SIG-M5 treated with dmso at 0.1 percent for 504 hours (cell line): ENCODE measurements at regions not wholly inside any gene's neighbourhood (a gene's known extent, or its start where the extent isn't known, plus 50 kb on each side); places are given as distances from the start of the nearest gene placed in this dataset.

Experiments used
- DNase-seq: peaks from one replicate; lab custom pipeline; 2025; ENCODE audit not compliant: unreplicated experiment; lab: John Stamatoyannopoulos, UW

- no peak for DNase-seq
These were observed 58.5 kb upstream of the PIK3CG start for GRCh38 chr7:106806556-106806955.

GRCh38 chr7:106807474-106807873 lies 57.6 kb upstream of the PIK3CG start:
- DNase-seq: no peak

- DNase-seq: no peak
These were observed 56.0 kb upstream of the PIK3CG start for GRCh38 chr7:106808967-106809635.

GRCh38 chr7:106811472-106811871 lies 53.6 kb upstream of the PIK3CG start:
- no peak for DNase-seq

DNA sequence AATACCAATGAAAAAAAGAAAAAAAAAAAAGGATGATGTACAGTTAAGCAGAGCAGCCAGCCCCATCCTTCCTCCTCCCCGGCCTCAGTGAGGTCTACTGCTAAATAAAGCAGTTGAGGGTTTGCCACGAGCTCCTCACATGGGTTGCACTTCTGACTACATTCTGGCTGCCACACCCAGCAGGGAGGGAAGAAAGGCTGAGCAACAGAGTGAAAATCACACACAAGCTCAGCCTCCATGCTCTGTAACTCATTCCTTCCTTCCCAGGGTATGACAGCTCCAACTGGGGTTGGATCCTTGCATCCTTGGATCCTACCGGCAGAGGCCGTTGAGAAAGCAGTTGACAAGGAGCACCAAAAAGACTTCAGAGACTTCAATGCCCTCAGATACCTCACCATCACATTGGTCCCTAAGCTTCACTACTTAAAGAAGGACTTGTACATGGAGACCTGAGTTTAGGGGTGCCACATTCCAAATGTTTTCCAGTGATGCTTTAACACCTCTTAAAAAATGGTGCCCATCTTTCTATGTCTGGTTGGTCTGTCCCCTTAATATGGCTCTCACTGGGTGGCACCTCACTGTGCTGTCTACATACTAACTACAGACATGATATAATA lies 52.9 kb upstream of the PIK3CG start:
- DNase-seq: no peak

GRCh38 chr7:106813705-106814305 lies 51.3 kb upstream of the PIK3CG start:
- no peak for DNase-seq

DNA sequence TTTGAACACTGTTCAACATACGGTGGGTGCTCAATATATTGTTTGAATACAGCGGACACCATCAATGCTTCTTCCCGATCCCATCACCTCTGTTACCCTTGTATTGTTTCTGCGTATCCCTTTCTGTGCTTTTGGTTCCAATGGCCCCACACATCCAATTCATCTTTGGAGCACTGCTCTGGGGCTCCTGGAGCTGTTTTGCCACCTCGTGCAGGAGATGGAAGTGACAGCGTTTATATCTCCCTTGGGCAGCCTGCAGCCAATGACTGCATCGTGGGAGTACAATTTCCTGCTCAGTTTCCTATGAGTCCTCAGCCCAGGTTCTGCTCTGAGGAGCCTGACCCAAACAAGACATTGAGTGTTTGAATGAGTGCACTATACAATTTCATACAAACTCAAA lies 50.2 kb upstream of the PIK3CG start:
- no peak for DNase-seq
